Ectodermal cell (in vitro differentiated cells): ENCODE measurements at regions not wholly inside any gene's neighbourhood (a gene's known extent, or its start where the extent isn't known, plus 50 kb on each side); places are given as distances from the start of the nearest gene placed in this dataset.
"Not testable (repeated sequence)": the region's sequence is repeated elsewhere in the genome, so short reads cannot be mapped to it uniquely, and the experiment has no call there.

Source experiments
- H3K27ac ChIP-seq: 2 replicates; pipeline ENCODE4 v1.7.0; 2013; ENCODE audit warnings: mild to moderate bottlenecking, low read depth, low read length; ENCODE audit not compliant: insufficient read depth, poor library complexity, severe bottlenecking
- H3K27me3 ChIP-seq: 2 replicates; pipeline ENCODE4 v1.7.0; 2013; ENCODE audit warnings: mild to moderate bottlenecking, low read length; ENCODE audit not compliant: insufficient read depth, control insufficient read depth, poor library complexity, severe bottlenecking
- H3K36me3 ChIP-seq: one replicate; pipeline ENCODE4 v1.7.0; 2013; ENCODE audit warnings: low read length; ENCODE audit not compliant: control insufficient read depth, insufficient read depth
- H3K4me1 ChIP-seq: one replicate; pipeline ENCODE4 v1.7.0; 2013; ENCODE audit warnings: low read length; ENCODE audit not compliant: control insufficient read depth, insufficient read depth
- H3K4me3 ChIP-seq: 2 replicates; pipeline ENCODE4 v1.7.0; 2013; ENCODE audit warnings: low read depth, low read length, control low read depth; ENCODE audit not compliant: insufficient read depth
- H3K9me3 ChIP-seq: 2 replicates; pipeline ENCODE4 v1.7.0; 2013; ENCODE audit warnings: mild to moderate bottlenecking, low read length, moderate library complexity; ENCODE audit not compliant: control insufficient read depth
- WGBS, 2 experiments: methylation state at CpG; one replicate each; pipeline ENCODE4 v1.1.7; 2013; ENCODE audit warnings: missing lambda C conversion rate in 2 of 2; 5-methylcytosine and 5-hydroxymethylcytosine counted together

DNA sequence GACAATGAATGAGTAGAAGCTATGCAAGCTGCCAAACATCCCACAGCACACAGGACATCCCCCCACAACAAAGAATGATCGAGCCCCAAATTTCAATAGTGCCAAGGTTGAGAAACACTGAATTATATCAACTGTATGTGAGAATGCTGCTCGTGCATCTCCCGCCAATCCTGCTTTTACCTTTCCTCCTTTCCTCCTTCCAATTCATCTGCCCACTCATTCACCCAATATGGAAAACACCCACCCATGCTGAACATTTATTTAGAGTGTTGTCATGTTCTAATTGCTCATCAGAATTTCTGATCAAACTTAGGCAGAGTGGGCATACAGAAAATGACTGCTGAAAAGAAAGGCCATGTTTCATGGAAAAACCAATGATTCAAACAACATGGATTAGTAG lies 183.0 kb downstream of the TMEM114 start:
- no peaks in the 10 kb centered on the region for H3K9me3 ChIP-seq
- no peaks in the 10 kb centered on the region for H3K36me3 ChIP-seq
- H3K27me3 ChIP-seq = no peaks in the 10 kb centered on the region
- no peak overlapping the region for H3K4me3 ChIP-seq
- WGBS, 2 experiments = 87 to 95% methylated on average over 3 of the region's 3 CpGs
- H3K27ac ChIP-seq = no peak overlapping the region
- H3K4me1 ChIP-seq = no peaks in the 10 kb centered on the region

DNA sequence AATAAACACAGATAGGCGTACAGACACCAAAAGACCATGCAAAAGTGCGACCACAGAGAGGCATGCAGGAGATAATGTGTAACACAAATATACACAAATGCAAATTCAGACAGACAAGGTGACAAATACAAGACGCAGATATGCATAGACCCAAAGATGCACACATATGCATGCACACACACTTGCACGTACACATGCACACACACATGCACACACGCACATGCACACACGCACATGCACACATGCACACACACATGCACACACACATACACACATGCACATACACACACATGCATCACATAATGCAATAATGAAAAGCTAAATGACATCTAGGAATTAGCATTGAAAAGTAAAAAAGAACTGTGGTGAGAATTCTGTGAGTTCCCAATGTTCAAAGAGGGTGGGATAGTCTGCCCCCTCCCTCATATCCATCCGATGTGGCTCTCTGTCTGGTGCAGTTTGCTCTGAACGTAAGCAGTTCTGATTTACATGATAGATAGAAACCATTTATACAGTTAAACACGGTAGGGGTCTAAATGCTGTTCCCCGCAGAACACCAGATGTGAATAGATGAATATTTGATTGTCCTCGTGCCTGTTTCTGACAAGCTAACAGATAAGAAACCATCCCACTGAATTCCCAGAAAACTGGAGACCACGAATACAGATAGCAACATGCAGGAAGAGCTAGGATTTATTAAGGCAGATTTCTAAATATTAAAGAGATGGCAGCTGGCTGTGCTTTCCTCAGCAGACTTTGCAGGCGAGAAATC lies 186.1 kb downstream of the TMEM114 start:
- H3K27me3 ChIP-seq = no peaks in the 10 kb centered on the region
- H3K4me1 ChIP-seq = no peaks in the 10 kb centered on the region
- no peaks in the 10 kb centered on the region for H3K36me3 ChIP-seq
- H3K9me3 ChIP-seq = no peaks in the 10 kb centered on the region
- no peak overlapping the region for H3K4me3 ChIP-seq
- WGBS, 2 experiments = 91 to 92% methylated on average over 11 to 13 of the region's 13 CpGs
- H3K27ac ChIP-seq = no peak overlapping the region

DNA sequence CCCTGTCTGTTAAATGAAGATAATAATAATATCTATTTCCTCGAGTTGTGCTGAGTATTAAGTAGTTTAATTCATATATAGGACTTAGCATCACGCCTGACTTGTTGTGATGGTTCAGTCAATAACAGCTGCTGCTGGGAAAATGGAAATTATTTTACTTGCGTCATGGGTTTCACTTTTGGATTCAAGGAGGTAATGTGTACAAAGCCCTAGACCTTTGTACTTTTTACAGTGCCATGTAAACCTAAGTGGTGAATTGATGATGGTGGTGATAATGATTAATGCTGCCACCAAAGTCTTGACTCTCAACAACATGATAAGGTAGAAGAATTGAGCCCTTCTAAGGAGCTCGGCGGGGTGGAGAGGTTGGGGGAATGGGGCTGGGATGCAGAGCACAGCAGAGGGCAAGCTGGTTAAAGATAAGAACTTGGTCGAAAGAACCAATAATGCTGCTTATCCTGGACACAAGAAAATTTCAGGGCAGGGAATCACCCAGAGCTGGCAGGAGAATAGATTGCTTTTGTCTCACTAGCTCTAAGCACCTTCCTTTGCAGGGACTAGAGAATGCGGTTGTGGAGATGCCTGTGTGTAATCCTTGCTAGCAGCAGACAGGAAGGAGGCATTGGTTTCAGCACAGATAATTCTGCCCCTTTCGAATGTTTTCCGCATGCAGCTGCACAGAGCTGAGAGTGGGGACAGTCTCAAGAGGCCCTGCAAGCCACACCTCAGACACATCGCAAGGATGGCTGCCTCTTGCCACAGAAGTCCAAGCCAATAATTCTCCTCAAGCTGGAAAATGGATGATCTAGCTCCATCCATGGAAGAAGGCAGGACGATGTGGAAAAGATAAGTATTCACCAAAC lies 187.1 kb downstream of the TMEM114 start:
- Histone ChIP-seq H3K27me3 (no peaks in the 10 kb centered on the region), H3K4me3 (no peak overlapping the region), H3K9me3 (no peaks in the 10 kb centered on the region), H3K4me1 (no peaks in the 10 kb centered on the region), H3K36me3 (no peaks in the 10 kb centered on the region), H3K27ac (no peak overlapping the region)
- 90 to 91% methylated on average over 11 of the region's 11 CpGs for WGBS, 2 experiments

DNA sequence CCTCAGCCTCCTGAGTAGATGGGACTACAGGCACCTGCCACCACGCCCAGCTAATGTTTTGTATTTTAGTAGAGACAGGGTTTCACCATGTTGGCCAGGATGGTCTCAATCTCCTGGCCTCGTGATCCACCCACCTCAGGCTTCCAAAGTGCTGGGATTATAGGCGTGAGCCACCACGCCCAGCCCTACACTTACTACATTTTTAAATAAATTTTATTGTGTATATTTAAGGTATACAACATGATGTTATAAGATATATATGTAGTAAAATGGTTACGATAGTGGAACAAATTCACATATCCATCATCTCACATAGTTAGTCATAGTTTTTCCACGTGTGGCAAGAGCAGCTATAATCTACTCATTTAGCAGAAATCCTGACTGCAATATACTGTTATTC lies 189.6 kb downstream of the TMEM114 start:
- not testable (repeated sequence) for H3K27ac ChIP-seq, H3K9me3 ChIP-seq, H3K4me1 ChIP-seq, H3K4me3 ChIP-seq, H3K36me3 ChIP-seq, H3K27me3 ChIP-seq
- WGBS, 2 experiments = 64 to 74% methylated on average over 3 to 4 of the region's 6 CpGs

GRCh38 chr16:8398548-8398947 lies 191.8 kb downstream of the TMEM114 start:
- WGBS, 2 experiments = 93 to 94% methylated on average over 2 of the region's 2 CpGs
- no peaks in the 10 kb centered on the region for H3K27me3 ChIP-seq
- H3K4me3 ChIP-seq = no peak overlapping the region
- H3K27ac ChIP-seq = no peak overlapping the region
- no peaks in the 10 kb centered on the region for H3K9me3 ChIP-seq
- no peaks in the 10 kb centered on the region for H3K36me3 ChIP-seq
- H3K4me1 ChIP-seq = no peaks in the 10 kb centered on the region

GRCh38 chr16:8397223-8397622 lies 193.1 kb downstream of the TMEM114 start:
- H3K27ac ChIP-seq = no peak overlapping the region
- H3K9me3 ChIP-seq = no peaks in the 10 kb centered on the region
- H3K4me3 ChIP-seq = no peak overlapping the region
- no peaks in the 10 kb centered on the region for H3K4me1 ChIP-seq
- 89 to 91% methylated on average over 5 of the region's 5 CpGs for WGBS, 2 experiments
- no peaks in the 10 kb centered on the region for H3K27me3 ChIP-seq
- H3K36me3 ChIP-seq = no peaks in the 10 kb centered on the region

DNA sequence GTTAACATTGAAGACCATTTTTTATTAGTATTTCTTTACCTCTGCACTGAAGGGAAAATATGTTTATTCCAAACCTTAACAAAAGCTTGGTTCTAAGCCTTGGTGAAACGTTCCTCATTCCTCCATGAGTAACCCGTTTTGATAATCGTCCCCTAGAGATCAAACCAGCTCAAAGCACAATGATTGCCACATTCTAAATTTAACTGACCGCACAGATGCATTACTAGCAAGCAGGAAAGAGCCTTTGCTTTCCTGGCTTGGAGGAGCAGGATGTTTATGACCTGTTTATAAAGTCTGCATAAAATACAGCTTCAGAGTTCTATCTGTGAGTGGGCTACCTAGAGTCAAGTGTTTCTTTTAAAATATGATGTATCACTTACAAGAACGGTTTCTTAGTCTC lies 193.8 kb downstream of the TMEM114 start:
- no peak overlapping the region for H3K27ac ChIP-seq
- H3K27me3 ChIP-seq = no peaks in the 10 kb centered on the region
- WGBS, 2 experiments = 84 to 88% methylated on average over 5 of the region's 5 CpGs
- no peak overlapping the region for H3K4me3 ChIP-seq
- no peaks in the 10 kb centered on the region for H3K4me1 ChIP-seq
- H3K9me3 ChIP-seq = no peaks in the 10 kb centered on the region
- H3K36me3 ChIP-seq = no peaks in the 10 kb centered on the region

GRCh38 chr16:8391257-8391656 lies 199.1 kb downstream of the TMEM114 start:
- H3K4me1 ChIP-seq = no peaks in the 10 kb centered on the region
- no peak overlapping the region for H3K4me3 ChIP-seq
- H3K27ac ChIP-seq = no peak overlapping the region
- 90 to 94% methylated on average over 3 of the region's 3 CpGs for WGBS, 2 experiments
- H3K36me3 ChIP-seq = no peaks in the 10 kb centered on the region
- no peaks in the 10 kb centered on the region for H3K27me3 ChIP-seq
- H3K9me3 ChIP-seq = no peaks in the 10 kb centered on the region

DNA sequence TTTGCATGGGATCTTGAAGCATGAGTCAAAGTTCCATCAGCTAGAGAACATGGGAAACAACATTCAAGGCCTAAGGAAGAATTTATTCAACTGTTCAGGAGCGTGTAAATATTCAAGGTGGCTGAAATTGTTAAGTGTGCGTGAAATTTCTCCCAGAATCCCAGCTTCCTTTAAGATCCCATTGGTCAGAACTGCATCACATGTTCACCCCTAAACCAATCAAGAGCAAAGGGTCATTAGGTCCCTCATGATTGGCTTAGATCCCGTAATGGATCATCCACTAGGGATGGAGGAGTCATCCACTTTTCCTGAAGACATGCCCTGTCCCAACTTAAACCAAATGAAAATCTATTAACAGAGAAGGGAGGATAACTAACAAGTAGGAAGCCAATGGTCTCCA lies 201.6 kb downstream of the TMEM114 start:
- H3K4me3 ChIP-seq = no peak overlapping the region
- H3K9me3 ChIP-seq = no peaks in the 10 kb centered on the region
- H3K4me1 ChIP-seq = no peaks in the 10 kb centered on the region
- WGBS, 2 experiments = 91 to 97% methylated on average over 3 of the region's 3 CpGs
- H3K27ac ChIP-seq = no peak overlapping the region
- H3K27me3 ChIP-seq = no peaks in the 10 kb centered on the region
- no peaks in the 10 kb centered on the region for H3K36me3 ChIP-seq

- no peak overlapping the region for H3K4me3 ChIP-seq
- no peak overlapping the region for H3K27ac ChIP-seq
- no peaks in the 10 kb centered on the region for H3K36me3 ChIP-seq
- WGBS, 2 experiments = 96 to 98% methylated on average over 9 of the region's 9 CpGs
- H3K4me1 ChIP-seq = no peaks in the 10 kb centered on the region
- H3K9me3 ChIP-seq = no peaks in the 10 kb centered on the region
- peaks cover 13% of the 10 kb centered on the region for H3K27me3 ChIP-seq
Observed at GRCh38 chr16:8381814-8382213, 208.5 kb downstream of the TMEM114 start.
